ENCODE measurements at regions not wholly inside any gene's neighbourhood (a gene's known extent, or its start where the extent isn't known, plus 50 kb on each side); places are given as distances from the start of the nearest gene placed in this dataset.
A peak's percentile ranks its signal among the peaks of the same experiment; 100 is the strongest.

DNA sequence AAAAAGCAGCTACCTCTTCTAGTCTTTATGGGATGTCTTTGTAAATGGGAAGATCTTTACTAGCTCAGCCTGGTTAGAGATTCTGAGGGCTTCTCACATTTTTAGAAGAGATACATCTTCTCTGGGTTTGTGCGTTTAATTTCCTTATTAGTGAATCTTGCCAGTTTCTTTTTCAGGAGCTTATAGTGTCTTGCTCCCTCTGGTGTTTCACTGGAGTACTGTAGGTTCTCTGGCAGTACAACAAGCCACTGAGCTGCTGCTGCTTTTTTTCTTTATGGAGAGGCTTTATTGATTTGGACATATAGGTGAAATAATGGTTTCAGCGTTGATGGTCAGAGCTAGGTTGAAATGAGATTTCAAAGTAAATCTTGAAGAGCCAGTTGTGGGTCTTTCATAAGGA is 82.9 kb downstream of the LAS1L start:
- Histone ChIP-seq H3K9ac (replicated peaks; ENCODE audit: extremely low read depth, insufficient read depth, low read length) (no peak overlapping the region), H4K20me1 (replicated peaks; ENCODE audit: control insufficient read depth, extremely low read depth, insufficient read depth, low read length) (no peaks in the 10 kb centered on the region), H3K79me2 (ENCODE audit: control insufficient read depth, insufficient read depth, low read length) (no peaks in the 10 kb centered on the region), H3K36me3 (ENCODE audit: control insufficient read depth in 2 of 2, extremely low read depth in 1 of 2, insufficient read depth in 2 of 2, low read length in 2 of 2) (no peaks in the 10 kb centered on the region), H3K27me3 (ENCODE audit: control insufficient read depth in 2 of 2, insufficient read depth in 2 of 2, low read length in 2 of 2) (no peaks in the 10 kb centered on the region), H3K4me1 (ENCODE audit: control insufficient read depth, extremely low read depth, insufficient read depth, low read length) (no peaks in the 10 kb centered on the region), H3K9me3 (replicated peaks; ENCODE audit: control insufficient read depth, insufficient read depth, low read length) (no peaks in the 10 kb centered on the region), H2AFZ (ENCODE audit: low read depth, low read length) (no peak overlapping the region), H3K9me1 (replicated peaks; ENCODE audit: control insufficient read depth, extremely low read depth, insufficient read depth, low read length) (no peaks in the 10 kb centered on the region), H3K4me2 (ENCODE audit: insufficient read depth, low read length) (no peak overlapping the region), H3K27ac (ENCODE audit: insufficient read depth, low read depth, low read length) (no peak overlapping the region), H3K4me3 (replicated peaks in 1 of 3; ENCODE audit: insufficient read depth in 1 of 3, low read depth in 1 of 3, low read length in 3 of 3) (no peak overlapping the region)
- intact Hi-C loops (cut with micrococcal nuclease), result no loop called here
- CTCF ChIA-PET, result interaction anchor here (0.7 to 1.6 kb wide), 7 partner anchors 10 to 1753 kb away, joined by 3 to 10 read pairs (median 6); partner anchors contain the start of gene ZC3H12B
- TF ChIP-seq FOS (IDR thresholded peaks at IDR 0.05; ENCODE audit: borderline replicate concordance, insufficient read depth, low read length), result no peak
- no peak for TF ChIP-seq POLR2A (IDR thresholded peaks at IDR 0.05; ENCODE audit: low read depth, low read length)
- TF ChIP-seq POLR2AphosphoS5 (IDR thresholded peaks at IDR 0.05; ENCODE audit: insufficient read depth, low read depth, low read length), result no peak
- TF ChIP-seq, protein P1, sequence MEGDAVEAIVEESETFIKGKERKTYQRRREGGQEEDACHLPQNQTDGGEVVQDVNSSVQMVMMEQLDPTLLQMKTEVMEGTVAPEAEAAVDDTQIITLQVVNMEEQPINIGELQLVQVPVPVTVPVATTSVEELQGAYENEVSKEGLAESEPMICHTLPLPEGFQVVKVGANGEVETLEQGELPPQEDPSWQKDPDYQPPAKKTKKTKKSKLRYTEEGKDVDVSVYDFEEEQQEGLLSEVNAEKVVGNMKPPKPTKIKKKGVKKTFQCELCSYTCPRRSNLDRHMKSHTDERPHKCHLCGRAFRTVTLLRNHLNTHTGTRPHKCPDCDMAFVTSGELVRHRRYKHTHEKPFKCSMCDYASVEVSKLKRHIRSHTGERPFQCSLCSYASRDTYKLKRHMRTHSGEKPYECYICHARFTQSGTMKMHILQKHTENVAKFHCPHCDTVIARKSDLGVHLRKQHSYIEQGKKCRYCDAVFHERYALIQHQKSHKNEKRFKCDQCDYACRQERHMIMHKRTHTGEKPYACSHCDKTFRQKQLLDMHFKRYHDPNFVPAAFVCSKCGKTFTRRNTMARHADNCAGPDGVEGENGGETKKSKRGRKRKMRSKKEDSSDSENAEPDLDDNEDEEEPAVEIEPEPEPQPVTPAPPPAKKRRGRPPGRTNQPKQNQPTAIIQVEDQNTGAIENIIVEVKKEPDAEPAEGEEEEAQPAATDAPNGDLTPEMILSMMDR (IDR thresholded peaks at IDR 0.05; ENCODE audit: extremely low read depth in 1 of 2, insufficient read depth in 1 of 2, low read depth in 1 of 2, low read length in 2 of 2), result peak in 1 of 2 donors; percentile 40
- TF ChIP-seq EZH2 (IDR thresholded peaks at IDR 0.05; ENCODE audit: borderline replicate concordance, low read depth, low read length, severe bottlenecking), result no peak
- POLR2A ChIA-PET, result no interaction called here
- dilution Hi-C loops (cut with MboI; ENCODE audit: extremely low pct_ligation_motif_present, low sequenced_read_pairs), result no loop called here
- FAIRE-seq (peak; percentile 21), DNase-seq (ENCODE audit: low read depth, low spot score) (peak; percentile 19)
- no TSS peak for BruUV-seq (replicated peaks)

DNA sequence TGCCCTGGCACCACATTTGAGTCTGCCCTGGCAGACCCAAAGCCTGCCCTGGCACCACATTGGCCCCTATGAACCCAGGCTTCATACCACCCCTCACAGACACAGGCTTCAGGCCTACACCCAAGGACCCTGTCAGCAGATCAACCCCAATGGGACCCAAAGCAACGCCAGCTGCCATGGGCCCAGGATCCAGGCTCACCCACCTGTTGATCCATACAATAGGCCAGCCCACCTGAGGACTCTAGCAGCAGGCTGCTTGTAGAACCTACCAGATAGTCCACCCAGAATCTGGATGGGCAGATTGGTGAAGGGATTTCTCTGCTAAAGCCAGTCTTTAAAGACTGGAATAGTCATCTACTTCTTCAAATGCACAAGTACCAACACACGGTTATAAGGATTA is 114.4 kb downstream of the LAS1L start:
- Histone ChIP-seq H2AFZ (ENCODE audit: low read depth, low read length) (no peak overlapping the region), H3K9me1 (replicated peaks; ENCODE audit: control insufficient read depth, extremely low read depth, insufficient read depth, low read length) (no peaks in the 10 kb centered on the region), H3K27me3 (ENCODE audit: control insufficient read depth in 2 of 2, insufficient read depth in 2 of 2, low read length in 2 of 2) (no peaks in the 10 kb centered on the region), H3K36me3 (ENCODE audit: control insufficient read depth in 2 of 2, extremely low read depth in 1 of 2, insufficient read depth in 2 of 2, low read length in 2 of 2) (no peaks in the 10 kb centered on the region), H3K9ac (replicated peaks; ENCODE audit: extremely low read depth, insufficient read depth, low read length) (no peak overlapping the region), H4K20me1 (replicated peaks; ENCODE audit: control insufficient read depth, extremely low read depth, insufficient read depth, low read length) (no peaks in the 10 kb centered on the region), H3K79me2 (ENCODE audit: control insufficient read depth, insufficient read depth, low read length) (no peaks in the 10 kb centered on the region), H3K4me3 (replicated peaks in 1 of 3; ENCODE audit: insufficient read depth in 1 of 3, low read depth in 1 of 3, low read length in 3 of 3) (no peak overlapping the region), H3K4me1 (ENCODE audit: control insufficient read depth, extremely low read depth, insufficient read depth, low read length) (no peaks in the 10 kb centered on the region), H3K9me3 (replicated peaks; ENCODE audit: control insufficient read depth, insufficient read depth, low read length) (no peaks in the 10 kb centered on the region), H3K4me2 (ENCODE audit: insufficient read depth, low read length) (no peak overlapping the region), H3K27ac (ENCODE audit: insufficient read depth, low read depth, low read length) (no peak overlapping the region)
- dilution Hi-C loops (cut with MboI; ENCODE audit: extremely low pct_ligation_motif_present, low sequenced_read_pairs), result no loop called here
- DNase-seq (ENCODE audit: low read depth, low spot score) (no peak), FAIRE-seq (no peak)
- ChIA-PET CTCF (no interaction called here), POLR2A (no interaction called here)
- TF ChIP-seq POLR2A (IDR thresholded peaks at IDR 0.05; ENCODE audit: low read depth, low read length), result no peak
- no peak for TF ChIP-seq POLR2AphosphoS5 (IDR thresholded peaks at IDR 0.05; ENCODE audit: insufficient read depth, low read depth, low read length)
- TF ChIP-seq, protein P2, sequence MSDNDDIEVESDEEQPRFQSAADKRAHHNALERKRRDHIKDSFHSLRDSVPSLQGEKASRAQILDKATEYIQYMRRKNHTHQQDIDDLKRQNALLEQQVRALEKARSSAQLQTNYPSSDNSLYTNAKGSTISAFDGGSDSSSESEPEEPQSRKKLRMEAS (IDR thresholded peaks at IDR 0.05; ENCODE audit: insufficient read depth, insufficient read length), result no peak
- TF ChIP-seq, protein P1 (IDR thresholded peaks at IDR 0.05; ENCODE audit: extremely low read depth in 1 of 2, insufficient read depth in 1 of 2, low read depth in 1 of 2, low read length in 2 of 2), result no peak
- no peak for TF ChIP-seq FOS (IDR thresholded peaks at IDR 0.05; ENCODE audit: borderline replicate concordance, insufficient read depth, low read length)
- no peak for TF ChIP-seq MYC (IDR thresholded peaks at IDR 0.05; ENCODE audit: low read depth, low read length)
- TF ChIP-seq JUN (IDR thresholded peaks at IDR 0.05; ENCODE audit: borderline replicate concordance, insufficient read depth, insufficient read length, low read depth), result no peak
- TF ChIP-seq GATA2 (IDR thresholded peaks at IDR 0.05; ENCODE audit: insufficient read depth, insufficient read length, low read depth, low read length), result no peak
- TF ChIP-seq EZH2 (IDR thresholded peaks at IDR 0.05; ENCODE audit: borderline replicate concordance, low read depth, low read length, severe bottlenecking), result no peak
- intact Hi-C loops (cut with micrococcal nuclease), result no loop called here
- no TSS peak for BruUV-seq (replicated peaks)

Data from endothelial cell of umbilical vein (primary cell).